Natural killer cell (primary cell): ENCODE measurements at regions not wholly inside any gene's neighbourhood (a gene's known extent, or its start where the extent isn't known, plus 50 kb on each side); places are given as distances from the start of the nearest gene placed in this dataset.
"Not testable (repeated sequence)": the region's sequence is repeated elsewhere in the genome, so short reads cannot be mapped to it uniquely, and the experiment has no call there.

Experiments used
- ATAC-seq, 3 donors: fragments of 150-1000 bp in 2 of 3; fragments of 200-7000 bp in 1 of 3; cut with Tn5 transposase; 1 replicate in 1 of 3; 2 replicates in 2 of 3; pipeline ENCODE4 v1.10.0; 2021; ENCODE audit warnings: mild to moderate bottlenecking in 2 of 3, moderate library complexity in 2 of 3
- DNase-seq, 2 donors: peaks; one replicate each; pipeline versions ENCODE4 v3.0.0 to v3.0.0-alpha.2; 2013 to 2021; ENCODE audit warnings: mixed read lengths in 1 of 2
- H3K27ac ChIP-seq: one replicate; pipeline ENCODE4 v1.5.1; 2013; ENCODE audit warnings: mild to moderate bottlenecking, low read length
- H3K27me3 ChIP-seq: one replicate; pipeline ENCODE4 v1.6.1; 2013; ENCODE audit warnings: low read length; ENCODE audit not compliant: control insufficient read depth, insufficient read depth
- H3K36me3 ChIP-seq: one replicate; pipeline ENCODE4 v1.6.1; 2013; ENCODE audit warnings: low read length; ENCODE audit not compliant: control insufficient read depth, insufficient read depth
- H3K4me1 ChIP-seq: one replicate; pipeline ENCODE4 v1.6.1; 2013; ENCODE audit warnings: low read length; ENCODE audit not compliant: control insufficient read depth, insufficient read depth
- H3K4me3 ChIP-seq: one replicate; pipeline ENCODE4 v1.5.1; 2013; ENCODE audit warnings: low read length
- H3K9me3 ChIP-seq: one replicate; pipeline ENCODE4 v1.6.1; 2013; ENCODE audit warnings: low read length; ENCODE audit not compliant: control insufficient read depth, insufficient read depth
- H3K27ac Mint-ChIP-seq, 2 donors: one replicate each; pipeline ENCODE4 v1.8.0; 2022; ENCODE audit warnings: mild to moderate bottlenecking in 2 of 2, mixed read lengths in 2 of 2, moderate library complexity in 1 of 2
- H3K27me3 Mint-ChIP-seq, 2 donors: one replicate each; pipeline ENCODE4 v1.8.0; 2022; ENCODE audit warnings: low read depth in 2 of 2, mixed read lengths in 2 of 2
- H3K36me3 Mint-ChIP-seq: one replicate; pipeline ENCODE4 v1.8.0; 2022; ENCODE audit warnings: mixed read lengths
- H3K4me1 Mint-ChIP-seq, 2 donors: one replicate each; pipeline ENCODE4 v1.8.0; 2022; ENCODE audit warnings: mixed read lengths in 2 of 2
- H3K4me3 Mint-ChIP-seq: one replicate; pipeline ENCODE4 v1.8.0; 2022; ENCODE audit warnings: mild to moderate bottlenecking, moderate library complexity, mixed read lengths
- H3K9me3 Mint-ChIP-seq, 2 donors: one replicate each; pipeline ENCODE4 v1.8.0; 2022; ENCODE audit warnings: mixed read lengths in 2 of 2
- CTCF ChIP-seq: fragments of 200-600 bp; IDR thresholded peaks from one replicate; pipeline ENCODE4 v1.8.0; 2022; ENCODE audit warnings: antibody characterized with exemption
- WGBS: methylation state at CpG from one replicate; pipeline ENCODE4 v1.1.7; 2013; ENCODE audit warnings: missing lambda C conversion rate; ENCODE audit not compliant: insufficient coverage; 5-methylcytosine and 5-hydroxymethylcytosine counted together
- intact Hi-C: fragments of 100-400 bp; cut with micrococcal nuclease; formaldehyde crosslinking; loops from one replicate; pipeline ENCODE4 v1.14.2; 2022

GRCh38 chr4:126411047-126411446, 1096.3 kb downstream of the FAT4 start:
- peaks cover 5% of the 10 kb centered on the region for H3K36me3 Mint-ChIP-seq
- Histone ChIP-seq H3K27ac (no peak overlapping the region), H3K9me3 (no peaks in the 10 kb centered on the region), H3K36me3 (no peaks in the 10 kb centered on the region), H3K4me1 (no peaks in the 10 kb centered on the region), H3K27me3 (no peaks in the 10 kb centered on the region), H3K4me3 (no peak overlapping the region)
- peaks cover 8 to 10% of the 10 kb centered on the region in 2 donors for H3K9me3 Mint-ChIP-seq
- no peak for TF ChIP-seq CTCF
- no peaks in the 10 kb centered on the region for H3K4me1 Mint-ChIP-seq
- intact Hi-C loops: no loop called here
- no peak overlapping the region for H3K27ac Mint-ChIP-seq
- no peak for ATAC-seq
- no peak for DNase-seq
- no peak overlapping the region for H3K4me3 Mint-ChIP-seq
- no peaks in the 10 kb centered on the region for H3K27me3 Mint-ChIP-seq
- WGBS: no CpG with 5 or more reads among the region's 2 CpGs

GRCh38 chr4:126412310-126412709, 1097.6 kb downstream of the FAT4 start:
- H3K4me1 ChIP-seq, ATAC-seq, H3K27me3 Mint-ChIP-seq, H3K9me3 ChIP-seq, H3K27ac Mint-ChIP-seq, H3K27me3 ChIP-seq, H3K36me3 Mint-ChIP-seq, intact Hi-C loops, H3K4me3 ChIP-seq, H3K4me3 Mint-ChIP-seq, H3K4me1 Mint-ChIP-seq, H3K36me3 ChIP-seq, DNase-seq, H3K27ac ChIP-seq, H3K9me3 Mint-ChIP-seq: not testable (repeated sequence)
- no CpG with 5 or more reads among the region's 1 CpG for WGBS

- Histone ChIP-seq H3K4me3 (no peak overlapping the region), H3K9me3 (no peaks in the 10 kb centered on the region), H3K27ac (no peak overlapping the region), H3K4me1 (no peaks in the 10 kb centered on the region), H3K27me3 (no peaks in the 10 kb centered on the region), H3K36me3 (no peaks in the 10 kb centered on the region)
- ATAC-seq (no peak), DNase-seq (no peak)
- TF ChIP-seq CTCF: no peak
- intact Hi-C loops: no loop called here
- H3K36me3 Mint-ChIP-seq: no peaks in the 10 kb centered on the region
- WGBS: 91% methylated on average over 3 of the region's 3 CpGs
- H3K9me3 Mint-ChIP-seq: peaks cover 0 to 12% of the 10 kb centered on the region in 2 donors
- H3K27ac Mint-ChIP-seq: no peak overlapping the region
- H3K27me3 Mint-ChIP-seq: no peaks in the 10 kb centered on the region
- H3K4me1 Mint-ChIP-seq: no peaks in the 10 kb centered on the region
- H3K4me3 Mint-ChIP-seq: no peak overlapping the region
Measured at GRCh38 chr4:126414741-126415140, 1100.0 kb downstream of the FAT4 start.

GRCh38 chr4:126419266-126419665, 1104.5 kb downstream of the FAT4 start:
- no peak overlapping the region for H3K27ac ChIP-seq
- Mint-ChIP-seq H3K4me1 (no peaks in the 10 kb centered on the region), H3K36me3 (no peaks in the 10 kb centered on the region), H3K4me3 (no peak overlapping the region), H3K9me3 (peaks cover 4 to 17% of the 10 kb centered on the region in 2 donors), H3K27me3 (no peaks in the 10 kb centered on the region), H3K27ac (no peak overlapping the region)
- peaks cover 10% of the 10 kb centered on the region for H3K9me3 ChIP-seq
- H3K36me3 ChIP-seq: no peaks in the 10 kb centered on the region
- no peaks in the 10 kb centered on the region for H3K27me3 ChIP-seq
- ATAC-seq (no peak), DNase-seq (no peak)
- no peak for TF ChIP-seq CTCF
- intact Hi-C loops: no loop called here
- H3K4me1 ChIP-seq: no peaks in the 10 kb centered on the region
- no peak overlapping the region for H3K4me3 ChIP-seq
